Endothelial cell (in vitro differentiated cells): ENCODE measurements at regions not wholly inside any gene's neighbourhood (a gene's known extent, or its start where the extent isn't known, plus 50 kb on each side); places are given as distances from the start of the nearest gene placed in this dataset.

Experiments
- DNase-seq: peaks from one replicate; pipeline ENCODE4 v3.0.0; 2021; ENCODE audit warnings: low spot score
- H3K27ac Mint-ChIP-seq: one replicate; pipeline ENCODE4 v1.8.0; 2021; ENCODE audit warnings: mixed read lengths, inconsistent platforms; ENCODE audit not compliant: unreplicated experiment
- H3K27me3 Mint-ChIP-seq: one replicate; pipeline ENCODE4 v1.8.0; 2021; ENCODE audit warnings: mild to moderate bottlenecking, moderate library complexity, mixed read lengths, inconsistent platforms; ENCODE audit not compliant: unreplicated experiment
- H3K36me3 Mint-ChIP-seq: one replicate; pipeline ENCODE4 v1.8.0; 2021; ENCODE audit warnings: mild to moderate bottlenecking, low read depth, mixed read lengths, inconsistent platforms; ENCODE audit not compliant: unreplicated experiment
- H3K4me1 Mint-ChIP-seq: one replicate; pipeline ENCODE4 v1.8.0; 2021; ENCODE audit warnings: mild to moderate bottlenecking, mixed read lengths, inconsistent platforms; ENCODE audit not compliant: unreplicated experiment
- H3K4me3 Mint-ChIP-seq: one replicate; pipeline ENCODE4 v1.8.0; 2021; ENCODE audit warnings: mild to moderate bottlenecking, mixed read lengths, inconsistent platforms; ENCODE audit not compliant: unreplicated experiment
- H3K9me3 Mint-ChIP-seq: one replicate; pipeline ENCODE4 v1.8.0; 2021; ENCODE audit warnings: mixed read lengths, inconsistent platforms; ENCODE audit not compliant: unreplicated experiment
- CTCF ChIP-seq: fragments of 200-600 bp; sonication (generic); IDR thresholded peaks from one replicate; pipeline ENCODE4 v1.5.0; 2021; ENCODE audit warnings: antibody characterized with exemption; ENCODE audit not compliant: unreplicated experiment

GRCh38 chr20:7199861-7200260, 432.4 kb downstream of the BMP2 start:
- DNase-seq: no peak
- H3K9me3 Mint-ChIP-seq: no peaks in the 10 kb centered on the region
- H3K4me1 Mint-ChIP-seq: no peaks in the 10 kb centered on the region
- no peaks in the 10 kb centered on the region for H3K27me3 Mint-ChIP-seq
- H3K27ac Mint-ChIP-seq: no peak overlapping the region
- no peaks in the 10 kb centered on the region for H3K36me3 Mint-ChIP-seq
- TF ChIP-seq CTCF: no peak
- no peak overlapping the region for H3K4me3 Mint-ChIP-seq

- no peaks in the 10 kb centered on the region for H3K36me3 Mint-ChIP-seq
- H3K9me3 Mint-ChIP-seq: no peaks in the 10 kb centered on the region
- H3K27me3 Mint-ChIP-seq: peaks cover 1% of the 10 kb centered on the region
- no peaks in the 10 kb centered on the region for H3K4me1 Mint-ChIP-seq
- H3K27ac Mint-ChIP-seq: no peak overlapping the region
- no peak for DNase-seq
- no peak overlapping the region for H3K4me3 Mint-ChIP-seq
- TF ChIP-seq CTCF: no peak
Measured at GRCh38 chr20:7207186-7207798, 439.8 kb downstream of the BMP2 start.

- Mint-ChIP-seq H3K27ac (no peak overlapping the region), H3K4me3 (no peak overlapping the region), H3K27me3 (peaks cover 1% of the 10 kb centered on the region), H3K36me3 (no peaks in the 10 kb centered on the region), H3K9me3 (no peaks in the 10 kb centered on the region), H3K4me1 (no peaks in the 10 kb centered on the region)
- no peak for TF ChIP-seq CTCF
- no peak for DNase-seq
Measured at GRCh38 chr20:7210910-7211309, 443.4 kb downstream of the BMP2 start.

GRCh38 chr20:7214081-7214740, 446.7 kb downstream of the BMP2 start:
- Mint-ChIP-seq H3K36me3 (no peaks in the 10 kb centered on the region), H3K4me1 (no peaks in the 10 kb centered on the region)
- TF ChIP-seq CTCF: no peak

GRCh38 chr20:7217606-7218005, 450.1 kb downstream of the BMP2 start:
- Mint-ChIP-seq H3K4me3 (no peak overlapping the region), H3K36me3 (no peaks in the 10 kb centered on the region), H3K27me3 (no peaks in the 10 kb centered on the region), H3K9me3 (no peaks in the 10 kb centered on the region), H3K4me1 (no peaks in the 10 kb centered on the region), H3K27ac (no peak overlapping the region)
- TF ChIP-seq CTCF: no peak
- DNase-seq: no peak

More at GRCh38 chr20:7214081-7214740, 446.7 kb downstream of the BMP2 start:
- no peak for DNase-seq
- no peaks in the 10 kb centered on the region for H3K9me3 Mint-ChIP-seq
- H3K4me3 Mint-ChIP-seq: no peak overlapping the region
- H3K27ac Mint-ChIP-seq: no peak overlapping the region
- H3K27me3 Mint-ChIP-seq: peaks cover 1% of the 10 kb centered on the region
